Nephron (organoid): ENCODE measurements at regions not wholly inside any gene's neighbourhood (a gene's known extent, or its start where the extent isn't known, plus 50 kb on each side); places are given as distances from the start of the nearest gene placed in this dataset.
"Not testable (repeated sequence)": the region's sequence is repeated elsewhere in the genome, so short reads cannot be mapped to it uniquely, and the experiment has no call there.

ENCODE experiments used
- H3K27ac Mint-ChIP-seq, 3 experiments: 2 replicates each; pipeline ENCODE4 v1.8.0; 2020; ENCODE audit warnings: mixed read lengths in 3 of 3, mild to moderate bottlenecking in 2 of 3, moderate library complexity in 1 of 3
- H3K27me3 Mint-ChIP-seq: 2 replicates; pipeline ENCODE4 v1.8.0; 2021; ENCODE audit warnings: low read depth, mild to moderate bottlenecking, moderate library complexity, mixed read lengths
- H3K36me3 Mint-ChIP-seq: 2 replicates; pipeline ENCODE4 v1.8.0; 2020; ENCODE audit warnings: low read depth, mixed read lengths
- H3K4me1 Mint-ChIP-seq: 2 replicates; pipeline ENCODE4 v1.8.0; 2020; ENCODE audit warnings: mixed read lengths
- H3K4me3 Mint-ChIP-seq, 3 experiments: 2 replicates each; pipeline ENCODE4 v1.8.0; 2020; ENCODE audit warnings: mild to moderate bottlenecking in 3 of 3, mixed read lengths in 3 of 3, moderate library complexity in 2 of 3
- H3K9me3 Mint-ChIP-seq: 2 replicates; pipeline ENCODE4 v1.8.0; 2020; ENCODE audit warnings: mixed read lengths
- TF ChIP-seq, protein P1 (sequence below), 3 experiments: fragments of 200-600 bp; sonication (generic); IDR thresholded peaks; one replicate each; pipeline ENCODE4 v1.5.0; 2021; ENCODE audit warnings: antibody characterized with exemption in 3 of 3; ENCODE audit not compliant: unreplicated experiment in 3 of 3

DNA sequence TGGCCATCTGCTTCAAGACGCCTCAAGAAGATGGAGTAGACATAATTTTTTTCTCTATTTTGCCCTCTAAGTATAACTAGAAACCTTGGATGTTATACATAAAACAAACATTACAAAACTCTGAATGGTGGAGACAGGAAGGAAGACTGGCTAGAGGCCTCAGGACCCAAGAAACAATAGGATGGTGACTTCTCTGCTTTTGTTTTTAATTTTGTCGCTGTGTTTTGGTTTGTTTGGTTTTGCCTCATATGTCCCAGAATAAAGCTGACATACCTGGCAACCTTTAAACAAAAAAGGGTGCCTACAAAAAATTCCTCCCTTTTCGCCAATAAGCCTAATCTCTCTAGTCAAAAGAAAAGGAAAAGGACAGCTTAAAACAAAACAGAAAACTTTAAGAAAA is 109.1 kb downstream of the PPP4R3C start:
- Mint-ChIP-seq H3K4me1 (no peaks in the 10 kb centered on the region), H3K27ac (no peak overlapping the region), H3K36me3 (no peaks in the 10 kb centered on the region), H3K9me3 (peaks cover 3% of the 10 kb centered on the region), H3K4me3 (no peak overlapping the region), H3K27me3 (no peaks in the 10 kb centered on the region)
- TF ChIP-seq, protein P1, sequence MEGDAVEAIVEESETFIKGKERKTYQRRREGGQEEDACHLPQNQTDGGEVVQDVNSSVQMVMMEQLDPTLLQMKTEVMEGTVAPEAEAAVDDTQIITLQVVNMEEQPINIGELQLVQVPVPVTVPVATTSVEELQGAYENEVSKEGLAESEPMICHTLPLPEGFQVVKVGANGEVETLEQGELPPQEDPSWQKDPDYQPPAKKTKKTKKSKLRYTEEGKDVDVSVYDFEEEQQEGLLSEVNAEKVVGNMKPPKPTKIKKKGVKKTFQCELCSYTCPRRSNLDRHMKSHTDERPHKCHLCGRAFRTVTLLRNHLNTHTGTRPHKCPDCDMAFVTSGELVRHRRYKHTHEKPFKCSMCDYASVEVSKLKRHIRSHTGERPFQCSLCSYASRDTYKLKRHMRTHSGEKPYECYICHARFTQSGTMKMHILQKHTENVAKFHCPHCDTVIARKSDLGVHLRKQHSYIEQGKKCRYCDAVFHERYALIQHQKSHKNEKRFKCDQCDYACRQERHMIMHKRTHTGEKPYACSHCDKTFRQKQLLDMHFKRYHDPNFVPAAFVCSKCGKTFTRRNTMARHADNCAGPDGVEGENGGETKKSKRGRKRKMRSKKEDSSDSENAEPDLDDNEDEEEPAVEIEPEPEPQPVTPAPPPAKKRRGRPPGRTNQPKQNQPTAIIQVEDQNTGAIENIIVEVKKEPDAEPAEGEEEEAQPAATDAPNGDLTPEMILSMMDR (IDR thresholded peaks at IDR 0.05; ENCODE audit: unreplicated experiment in 3 of 3): no peak

DNA sequence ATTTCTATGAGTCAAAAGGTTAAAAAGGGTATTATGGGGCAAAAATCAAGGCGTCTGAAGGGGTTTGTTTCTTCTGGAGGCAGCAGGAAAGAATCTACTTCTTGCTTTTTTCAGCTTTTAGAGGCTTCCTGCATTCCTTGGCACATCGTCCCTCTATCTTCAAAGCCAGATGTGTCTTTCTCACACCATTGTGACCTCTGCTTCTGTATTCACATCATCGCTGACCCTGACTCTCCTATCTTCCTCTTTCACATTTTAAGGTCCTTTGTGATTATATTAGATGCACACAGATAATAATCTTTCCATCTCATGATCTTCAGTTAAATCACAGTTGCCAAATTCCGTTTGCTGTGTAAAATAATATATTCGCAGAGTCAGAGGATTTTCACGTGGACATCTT is 112.7 kb downstream of the PPP4R3C start:
- no peaks in the 10 kb centered on the region for H3K36me3 Mint-ChIP-seq
- no peaks in the 10 kb centered on the region for H3K4me1 Mint-ChIP-seq
- TF ChIP-seq, protein P1 (IDR thresholded peaks at IDR 0.05; ENCODE audit: unreplicated experiment in 3 of 3): no peak
- no peak overlapping the region for H3K27ac Mint-ChIP-seq
- no peaks in the 10 kb centered on the region for H3K27me3 Mint-ChIP-seq
- H3K9me3 Mint-ChIP-seq: no peaks in the 10 kb centered on the region
- no peak overlapping the region for H3K4me3 Mint-ChIP-seq

DNA sequence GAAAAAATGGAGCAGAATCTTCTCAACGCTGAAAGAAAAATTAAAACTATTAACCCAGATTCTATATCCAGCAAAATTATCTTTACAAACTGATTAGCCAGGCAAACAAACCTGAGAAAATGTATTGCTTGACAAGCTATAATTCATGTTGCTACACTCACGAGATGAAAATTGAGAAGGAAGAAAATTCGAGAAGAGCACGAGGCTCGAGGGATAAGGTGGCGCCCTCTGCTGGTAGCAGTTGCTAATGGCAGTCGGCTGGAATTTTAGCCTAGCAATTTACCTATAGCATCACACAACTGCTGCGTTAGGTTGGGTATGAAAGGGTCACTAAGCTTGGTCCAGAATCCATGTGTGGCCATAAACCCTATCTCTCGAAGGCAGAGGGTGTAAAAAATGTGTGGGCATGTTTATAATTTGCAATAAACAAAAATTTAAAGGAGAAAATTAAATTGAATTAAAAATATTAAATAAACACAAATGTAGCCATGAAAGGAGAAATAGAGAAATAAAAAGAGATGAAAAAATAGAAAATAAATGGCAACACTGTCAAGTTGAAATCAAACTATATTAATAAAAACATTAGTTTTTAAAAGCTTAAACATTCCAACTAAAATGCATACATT is 126.6 kb downstream of the PPP4R3C start:
- TF ChIP-seq, protein P1 (IDR thresholded peaks at IDR 0.05; ENCODE audit: unreplicated experiment in 3 of 3): peak; percentile 72 to 76 (median 73)
- Mint-ChIP-seq H3K36me3 (no peaks in the 10 kb centered on the region), H3K4me1 (no peaks in the 10 kb centered on the region), H3K9me3 (no peaks in the 10 kb centered on the region), H3K4me3 (no peak overlapping the region), H3K27ac (no peak overlapping the region), H3K27me3 (peaks cover 4% of the 10 kb centered on the region)

DNA sequence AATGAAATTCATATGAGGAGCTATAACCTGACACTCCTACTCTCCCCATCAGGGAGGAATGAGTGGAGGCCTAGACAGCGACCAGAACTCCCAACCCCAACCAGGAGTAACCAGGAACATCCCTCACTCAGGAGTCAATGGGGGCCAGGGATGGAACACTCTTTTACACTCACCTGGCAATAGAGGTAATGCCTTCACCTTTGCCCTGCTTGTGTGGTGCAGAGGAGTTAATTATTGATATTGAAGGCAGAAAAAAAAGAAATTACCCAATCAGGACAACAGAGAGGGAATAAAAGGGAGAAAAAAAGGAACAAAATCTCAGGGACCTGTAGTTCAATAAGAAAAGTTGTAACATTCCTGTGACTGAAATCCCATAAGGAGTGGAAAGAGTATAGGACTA is 141.5 kb downstream of the PPP4R3C start:
- Mint-ChIP-seq H3K27ac (no peak overlapping the region), H3K4me1 (no peaks in the 10 kb centered on the region), H3K36me3 (no peaks in the 10 kb centered on the region), H3K9me3 (peaks cover 9% of the 10 kb centered on the region), H3K4me3 (no peak overlapping the region), H3K27me3 (no peaks in the 10 kb centered on the region)
- TF ChIP-seq, protein P1 (IDR thresholded peaks at IDR 0.05; ENCODE audit: unreplicated experiment in 3 of 3): no peak

DNA sequence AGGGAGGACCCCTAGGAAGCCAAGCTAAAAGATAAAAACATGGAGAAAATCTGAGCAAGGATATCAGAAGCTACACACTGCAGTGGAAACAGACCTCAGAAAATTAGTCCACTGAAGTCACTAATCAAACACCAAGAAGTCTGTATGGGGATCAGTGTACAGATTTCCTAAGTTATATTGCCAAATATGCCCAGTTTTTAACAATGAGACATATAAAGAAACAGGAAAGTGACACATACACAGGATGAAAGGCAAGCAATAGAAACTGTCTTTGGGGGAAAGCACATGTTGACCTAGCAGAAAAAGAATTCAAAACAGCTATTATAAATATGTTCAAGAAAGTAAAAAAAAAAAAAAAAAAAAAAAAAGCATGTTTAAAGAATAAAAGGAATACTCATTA is 153.7 kb downstream of the PPP4R3C start:
- TF ChIP-seq, protein P1 (IDR thresholded peaks at IDR 0.05; ENCODE audit: unreplicated experiment in 3 of 3): no peak
- Mint-ChIP-seq H3K4me3 (no peak overlapping the region), H3K36me3 (no peaks in the 10 kb centered on the region), H3K9me3 (peaks cover 17% of the 10 kb centered on the region), H3K27ac (no peak overlapping the region), H3K27me3 (no peaks in the 10 kb centered on the region), H3K4me1 (no peaks in the 10 kb centered on the region)

DNA sequence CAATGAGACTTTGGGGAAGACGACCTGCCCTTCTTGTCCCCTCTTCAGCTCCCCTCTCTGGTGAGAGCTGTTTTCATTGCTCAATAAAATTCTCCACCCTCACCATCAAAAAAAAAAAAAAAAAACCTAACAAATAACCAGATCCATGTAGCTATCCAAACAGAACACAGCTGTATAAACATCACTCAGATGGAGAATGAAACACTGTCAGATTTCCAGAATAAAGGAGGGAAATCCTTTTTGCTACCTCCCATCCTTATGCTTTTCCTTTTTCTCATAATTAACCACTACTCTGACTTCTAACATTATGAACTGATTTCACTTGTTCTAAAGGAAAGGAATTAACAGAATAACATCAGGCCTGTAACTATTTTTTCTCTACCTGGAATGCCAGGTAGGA is 155.6 kb downstream of the PPP4R3C start:
- Mint-ChIP-seq H3K27ac (no peak overlapping the region), H3K4me3 (no peak overlapping the region), H3K36me3 (no peaks in the 10 kb centered on the region), H3K4me1 (no peaks in the 10 kb centered on the region), H3K9me3 (peaks cover 18% of the 10 kb centered on the region), H3K27me3 (no peaks in the 10 kb centered on the region)
- TF ChIP-seq, protein P1 (IDR thresholded peaks at IDR 0.05; ENCODE audit: unreplicated experiment in 3 of 3): no peak

DNA sequence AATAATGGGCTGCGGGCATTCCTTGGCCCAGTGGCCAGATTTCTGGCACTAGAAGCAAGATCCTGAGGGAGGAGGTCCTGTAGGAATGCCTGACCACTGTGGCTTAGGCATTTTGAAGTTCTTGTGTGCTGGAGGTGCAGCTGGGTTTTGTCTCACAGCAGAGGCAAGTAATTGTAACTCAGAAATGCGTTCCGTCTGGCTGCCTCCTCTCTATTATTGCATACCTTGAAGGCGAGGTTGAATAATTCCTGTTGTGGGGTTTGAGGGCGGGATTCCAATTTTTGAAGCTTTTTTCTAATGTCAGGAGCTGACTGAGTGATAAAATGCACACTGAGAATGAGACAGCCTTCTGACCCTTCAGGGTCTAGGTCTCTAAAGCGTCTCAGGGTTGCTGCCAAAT is 170.6 kb downstream of the PPP4R3C start:
- not testable (repeated sequence) for H3K9me3 Mint-ChIP-seq, H3K4me1 Mint-ChIP-seq, H3K4me3 Mint-ChIP-seq, H3K36me3 Mint-ChIP-seq, H3K27ac Mint-ChIP-seq, H3K27me3 Mint-ChIP-seq
